ENCODE measurements at regions not wholly inside any gene's neighbourhood (a gene's known extent, or its start where the extent isn't known, plus 50 kb on each side); places are given as distances from the start of the nearest gene placed in this dataset.

- no peaks in the 10 kb centered on the region for H3K27me3 ChIP-seq (ENCODE audit: control insufficient read depth in 1 of 2, insufficient read depth in 2 of 2, low read length in 2 of 2)
- no peaks in the 10 kb centered on the region for H4K20me1 ChIP-seq (ENCODE audit: insufficient read depth, low read length)
- H3K79me2 ChIP-seq (ENCODE audit: insufficient read depth, low read length), result peaks cover 10% of the 10 kb centered on the region
- H2AFZ ChIP-seq (ENCODE audit: low read length), result no peak overlapping the region
- peak; percentile 32 for ATAC-seq
- ChIA-PET CTCF (ENCODE audit: low intra/inter-chr PET ratio, low total read pairs) (no interaction called here), POLR2A (interaction anchor here (1.1 to 19.4 kb wide), 4 partner anchors 14 to 97 kb away, joined by 3 to 1137 read pairs (median 6); partner anchors contain the start of gene IRF2BP2)
- in situ Hi-C loops (cut with HindIII; ENCODE audit: extremely low pct_ligation_motif_present, low pct_unique_long_range_greater_than_20kb) (loop anchor here (10.0 kb wide), 1 partner anchor 215 kb away; no protein-coding TSS in a partner anchor), intact Hi-C loops (cut with micrococcal nuclease; ENCODE audit: unreplicated experiment) (no loop called here)
- H3K4me2 ChIP-seq (ENCODE audit: low read depth, low read length), result no peak overlapping the region
- no peak for DNase-seq (ENCODE audit: low spot score)
- 95% methylated on average over 7 of the region's 14 CpGs for WGBS (ENCODE audit: low lambda C conversion rate)
- H3K9ac ChIP-seq (ENCODE audit: insufficient read depth, low read depth, low read length), result no peak overlapping the region
- no peaks in the 10 kb centered on the region for H3K36me3 ChIP-seq (replicated peaks in 1 of 2; ENCODE audit: control insufficient read depth in 1 of 2, insufficient read depth in 2 of 2, low read length in 2 of 2)
- H3K4me1 ChIP-seq (ENCODE audit: insufficient read depth, low read length), result peaks cover 49% of the 10 kb centered on the region
- no peak for FAIRE-seq
- BruUV-seq (replicated peaks), result no TSS peak
- H3K9me3 ChIP-seq (ENCODE audit: low read length), result no peaks in the 10 kb centered on the region
- H3K4me3 ChIP-seq (replicated peaks in 1 of 3; ENCODE audit: insufficient read depth in 1 of 3, low read depth in 2 of 3, low read length in 3 of 3), result no peak overlapping the region
- no peak overlapping the region for H3K27ac ChIP-seq (ENCODE audit: extremely low read length, insufficient read depth, low read length)
- TF ChIP-seq ZNF687 (CRISPR knock-in tag; IDR thresholded peaks at IDR 0.05) (peak; percentile 51), PITX1 (CRISPR knock-in tag; IDR thresholded peaks at IDR 0.05) (no peak), NCOA1 (CRISPR knock-in tag; IDR thresholded peaks at IDR 0.05) (0 out of 2 replicates have a peak, but pooled peaks have one; percentile 65), ELF4 (CRISPR knock-in tag; IDR thresholded peaks at IDR 0.05; ENCODE audit: borderline replicate concordance) (no peak), ZNF124 (CRISPR knock-in tag; IDR thresholded peaks at IDR 0.05) (no peak), AGO2 (optimal IDR thresholded peaks at IDR 0.05; ENCODE audit: low read depth, low read length) (peak; percentile 67), ZNF383 (CRISPR knock-in tag; IDR thresholded peaks at IDR 0.05; ENCODE audit: borderline replicate concordance) (no peak), ZBTB39 (CRISPR knock-in tag; IDR thresholded peaks at IDR 0.05) (0 out of 2 replicates have a peak, but pooled peaks have one; percentile 23), ZBTB33 (CRISPR knock-in tag; IDR thresholded peaks at IDR 0.05) (peak; percentile 80)
Observed at GRCh38 chr1:234709473-234710228, 99.7 kb upstream of the IRF2BP2 start.
